Panc1 (cell line): ENCODE measurements at regions not wholly inside any gene's neighbourhood (a gene's known extent, or its start where the extent isn't known, plus 50 kb on each side); places are given as distances from the start of the nearest gene placed in this dataset.

Source experiments
- SIN3A ChIP-seq: IDR thresholded peaks from 2 replicates; pipeline ENCODE4 v1.6.1; 2012; ENCODE audit warnings: low read depth, mild to moderate bottlenecking, low read length, moderate library complexity, borderline replicate concordance; ENCODE audit not compliant: insufficient read depth
- TF ChIP-seq, protein P1 (sequence below): fragments of 450-650 bp; IDR thresholded peaks from 2 replicates; pipeline ENCODE4 v1.5.1; 2017; ENCODE audit warnings: mild to moderate bottlenecking
- TF ChIP-seq, protein P2 (sequence below), 2 experiments: IDR thresholded peaks; 2 replicates each; pipeline ENCODE4 v1.6.1; 2011 to 2012; ENCODE audit warnings: low read depth in 2 of 2, control low read depth in 1 of 2, low read length in 1 of 2, mild to moderate bottlenecking in 1 of 2, moderate library complexity in 1 of 2; ENCODE audit not compliant: insufficient read depth in 1 of 2

- TF ChIP-seq, protein P1, sequence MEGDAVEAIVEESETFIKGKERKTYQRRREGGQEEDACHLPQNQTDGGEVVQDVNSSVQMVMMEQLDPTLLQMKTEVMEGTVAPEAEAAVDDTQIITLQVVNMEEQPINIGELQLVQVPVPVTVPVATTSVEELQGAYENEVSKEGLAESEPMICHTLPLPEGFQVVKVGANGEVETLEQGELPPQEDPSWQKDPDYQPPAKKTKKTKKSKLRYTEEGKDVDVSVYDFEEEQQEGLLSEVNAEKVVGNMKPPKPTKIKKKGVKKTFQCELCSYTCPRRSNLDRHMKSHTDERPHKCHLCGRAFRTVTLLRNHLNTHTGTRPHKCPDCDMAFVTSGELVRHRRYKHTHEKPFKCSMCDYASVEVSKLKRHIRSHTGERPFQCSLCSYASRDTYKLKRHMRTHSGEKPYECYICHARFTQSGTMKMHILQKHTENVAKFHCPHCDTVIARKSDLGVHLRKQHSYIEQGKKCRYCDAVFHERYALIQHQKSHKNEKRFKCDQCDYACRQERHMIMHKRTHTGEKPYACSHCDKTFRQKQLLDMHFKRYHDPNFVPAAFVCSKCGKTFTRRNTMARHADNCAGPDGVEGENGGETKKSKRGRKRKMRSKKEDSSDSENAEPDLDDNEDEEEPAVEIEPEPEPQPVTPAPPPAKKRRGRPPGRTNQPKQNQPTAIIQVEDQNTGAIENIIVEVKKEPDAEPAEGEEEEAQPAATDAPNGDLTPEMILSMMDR, result no peak
- TF ChIP-seq, protein P2, sequence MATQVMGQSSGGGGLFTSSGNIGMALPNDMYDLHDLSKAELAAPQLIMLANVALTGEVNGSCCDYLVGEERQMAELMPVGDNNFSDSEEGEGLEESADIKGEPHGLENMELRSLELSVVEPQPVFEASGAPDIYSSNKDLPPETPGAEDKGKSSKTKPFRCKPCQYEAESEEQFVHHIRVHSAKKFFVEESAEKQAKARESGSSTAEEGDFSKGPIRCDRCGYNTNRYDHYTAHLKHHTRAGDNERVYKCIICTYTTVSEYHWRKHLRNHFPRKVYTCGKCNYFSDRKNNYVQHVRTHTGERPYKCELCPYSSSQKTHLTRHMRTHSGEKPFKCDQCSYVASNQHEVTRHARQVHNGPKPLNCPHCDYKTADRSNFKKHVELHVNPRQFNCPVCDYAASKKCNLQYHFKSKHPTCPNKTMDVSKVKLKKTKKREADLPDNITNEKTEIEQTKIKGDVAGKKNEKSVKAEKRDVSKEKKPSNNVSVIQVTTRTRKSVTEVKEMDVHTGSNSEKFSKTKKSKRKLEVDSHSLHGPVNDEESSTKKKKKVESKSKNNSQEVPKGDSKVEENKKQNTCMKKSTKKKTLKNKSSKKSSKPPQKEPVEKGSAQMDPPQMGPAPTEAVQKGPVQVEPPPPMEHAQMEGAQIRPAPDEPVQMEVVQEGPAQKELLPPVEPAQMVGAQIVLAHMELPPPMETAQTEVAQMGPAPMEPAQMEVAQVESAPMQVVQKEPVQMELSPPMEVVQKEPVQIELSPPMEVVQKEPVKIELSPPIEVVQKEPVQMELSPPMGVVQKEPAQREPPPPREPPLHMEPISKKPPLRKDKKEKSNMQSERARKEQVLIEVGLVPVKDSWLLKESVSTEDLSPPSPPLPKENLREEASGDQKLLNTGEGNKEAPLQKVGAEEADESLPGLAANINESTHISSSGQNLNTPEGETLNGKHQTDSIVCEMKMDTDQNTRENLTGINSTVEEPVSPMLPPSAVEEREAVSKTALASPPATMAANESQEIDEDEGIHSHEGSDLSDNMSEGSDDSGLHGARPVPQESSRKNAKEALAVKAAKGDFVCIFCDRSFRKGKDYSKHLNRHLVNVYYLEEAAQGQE (IDR thresholded peaks at IDR 0.05; ENCODE audit: insufficient read depth in 1 of 2, low read depth in 2 of 2, low read length in 1 of 2), result no peak
- TF ChIP-seq SIN3A, result no peak
Observed at GRCh38 chr18:42290318-42291307, 335.6 kb downstream of the PIK3C3 start.
